Heart left ventricle (tissue), 13 donors: ENCODE measurements at regions not wholly inside any gene's neighbourhood (a gene's known extent, or its start where the extent isn't known, plus 50 kb on each side); places are given as distances from the start of the nearest gene placed in this dataset.
"Not testable (repeated sequence)": the region's sequence is repeated elsewhere in the genome, so short reads cannot be mapped to it uniquely, and the experiment has no call there.

Experiments used
- CTCF ChIP-seq, 12 donors: fragments of 200-600 bp; sonication (generic) in 4 of 12; IDR thresholded peaks; one replicate each; pipeline versions ENCODE4 v1.5.0 to v1.8.0; 2018 to 2022; ENCODE audit warnings: antibody characterized with exemption in 12 of 12, mild to moderate bottlenecking in 5 of 12
- POLR2A ChIP-seq, 2 donors: fragments of 450-650 bp; IDR thresholded peaks; one replicate each; pipeline ENCODE4 v1.6.1; 2017; ENCODE audit warnings: antibody characterized with exemption in 2 of 2, mild to moderate bottlenecking in 2 of 2, moderate library complexity in 2 of 2
- donor health status: ischemic (EF 13 %, LVEDD 7.1; RV severe dilation, severe dysfunction).
- donor health status: DM: no; HTN: yes; CAD: no.
- donor health status: DM: no; HTN: no; CAD: no.
- donor health status: ischemic (EF 25% LVEDD 6.9; RV normal size, moderate dysfunction).
- donor health status: ischemic (EF 25% LVEDD 5.7; RV mildly dilated, moderate dysfunction).
- donor health status: ischemic (EF 35%, LVEDD 5.7; RV mildly dilated, moderate dysfunction).
- donor health status: nonischemic (EF 11% LVEDD 7.7; RV severe dilation, severe dysfunction).
- donor health status: DM: yes; HTN: yes; CAD: no.
- donor health status: PGD.
- donor health status: ischemic (EF 29% LVEDD 5.4; RV normal size, mild dysfunction).
- donor health status: nonischemic (EF 23%, LVEDD 6.1; RV moderate dilation, normal function).

DNA sequence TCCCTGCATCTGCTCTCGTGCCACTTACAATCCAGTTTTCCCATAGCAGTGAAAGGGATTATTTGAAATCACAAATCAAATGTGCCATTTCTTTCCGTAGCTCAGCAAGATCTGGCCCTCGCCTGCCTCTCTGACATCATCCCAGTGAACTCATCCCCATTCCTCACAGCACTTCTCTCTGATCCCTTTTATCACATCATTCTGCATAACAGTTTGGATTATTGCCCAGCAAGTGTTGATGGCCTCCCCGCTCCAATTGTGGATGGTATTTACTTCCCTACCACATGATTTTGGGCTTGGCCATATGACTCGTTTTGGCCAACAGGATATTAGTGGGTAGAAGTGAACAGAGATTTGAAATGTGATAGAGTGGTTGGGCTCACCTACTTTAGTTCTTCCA, 185.0 kb downstream of the NPIPA7 start:
- TF ChIP-seq CTCF, POLR2A (IDR thresholded peaks at IDR 0.05): not testable (repeated sequence)
